NT2/D1 (cell line): ENCODE measurements at regions not wholly inside any gene's neighbourhood (a gene's known extent, or its start where the extent isn't known, plus 50 kb on each side); places are given as distances from the start of the nearest gene placed in this dataset.

Source experiments
- DNase-seq: peaks from one replicate; pipeline ENCODE4 v3.0.0-alpha.2; 2011; ENCODE audit warnings: low read depth, low spot score
- H3K27me3 ChIP-seq: 2 replicates; pipeline ENCODE4 v1.6.0; 2011; ENCODE audit warnings: mild to moderate bottlenecking; ENCODE audit not compliant: insufficient read length, insufficient read depth
- H3K36me3 ChIP-seq: 2 replicates; pipeline ENCODE4 v1.6.1; 2011; ENCODE audit warnings: mild to moderate bottlenecking, low read length, mixed read lengths; ENCODE audit not compliant: insufficient read depth, insufficient read length
- H3K4me1 ChIP-seq: 2 replicates; pipeline ENCODE4 v1.5.1; 2011; ENCODE audit not compliant: insufficient read depth, insufficient read length
- H3K4me3 ChIP-seq: 2 replicates; pipeline ENCODE4 v1.5.1; 2011; ENCODE audit warnings: low read depth; ENCODE audit not compliant: insufficient read length
- H3K9ac ChIP-seq: 2 replicates; pipeline ENCODE4 v1.6.0; 2011; ENCODE audit warnings: low read depth; ENCODE audit not compliant: insufficient read length
- H3K9me3 ChIP-seq: 2 replicates; pipeline ENCODE4 v1.5.1; 2011; ENCODE audit warnings: mild to moderate bottlenecking, low read length; ENCODE audit not compliant: insufficient read depth
- SUZ12 ChIP-seq: IDR thresholded peaks from 2 replicates; pipeline ENCODE4 v1.6.1; 2011; ENCODE audit not compliant: insufficient read length, insufficient read depth; ENCODE audit errors: extremely low read depth
- YY1 ChIP-seq: IDR thresholded peaks from 2 replicates; pipeline ENCODE4 v1.6.1; 2011; ENCODE audit not compliant: insufficient read length, insufficient read depth
- ZNF274 ChIP-seq: IDR thresholded peaks from 2 replicates; pipeline ENCODE4 v1.6.1; 2011; ENCODE audit warnings: mild to moderate bottlenecking, low read depth, low read length

DNA sequence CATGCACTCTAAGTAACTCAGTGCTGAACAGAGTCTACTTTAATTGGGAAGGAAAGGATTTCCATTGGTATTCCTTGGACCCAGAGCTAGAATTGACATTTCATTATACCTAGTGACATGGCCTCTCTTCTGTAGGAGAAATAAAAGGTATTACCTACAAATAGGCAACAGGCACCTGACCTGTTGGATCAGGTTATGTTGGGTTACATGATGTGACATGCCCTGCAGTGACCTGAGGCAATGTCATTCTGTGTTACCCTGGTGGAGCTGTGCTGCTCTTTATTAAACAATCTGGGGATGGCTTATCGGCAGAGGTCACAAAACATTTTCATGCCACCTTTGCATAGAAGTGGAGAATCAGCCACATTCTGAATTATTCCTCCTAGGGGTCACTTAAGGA is 427.7 kb downstream of the MDFIC start:
- Histone ChIP-seq H3K36me3 (no peaks in the 10 kb centered on the region), H3K4me3 (no peak overlapping the region), H3K4me1 (no peaks in the 10 kb centered on the region), H3K9ac (no peak overlapping the region), H3K9me3 (no peaks in the 10 kb centered on the region), H3K27me3 (no peaks in the 10 kb centered on the region)
- TF ChIP-seq SUZ12 (no peak), ZNF274 (no peak), YY1 (no peak)
- no peak for DNase-seq

DNA sequence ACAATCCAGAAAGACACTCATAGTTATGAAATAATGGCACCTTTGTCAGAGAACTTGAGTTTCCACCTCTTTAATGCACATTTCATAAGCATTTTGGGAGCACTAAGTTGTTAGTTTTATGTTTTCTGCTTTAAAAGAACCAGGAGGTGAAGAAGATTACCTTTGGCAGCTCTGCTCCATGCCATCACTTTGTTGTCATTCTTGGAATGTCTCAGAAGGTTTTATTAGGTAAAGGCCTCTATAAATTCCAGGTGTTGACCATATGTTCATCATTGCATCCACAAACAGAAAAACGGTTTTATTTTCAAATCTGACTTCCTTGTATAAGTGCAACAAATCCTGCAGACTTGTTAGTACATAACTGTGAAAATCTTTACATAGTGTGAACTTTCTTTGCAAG is 424.8 kb downstream of the MDFIC start:
- no peak overlapping the region for H3K9ac ChIP-seq
- no peak overlapping the region for H3K4me3 ChIP-seq
- no peaks in the 10 kb centered on the region for H3K9me3 ChIP-seq
- H3K36me3 ChIP-seq: no peaks in the 10 kb centered on the region
- no peak for DNase-seq
- TF ChIP-seq ZNF274 (no peak), SUZ12 (no peak), YY1 (no peak)
- H3K27me3 ChIP-seq: no peaks in the 10 kb centered on the region
- no peaks in the 10 kb centered on the region for H3K4me1 ChIP-seq

DNA sequence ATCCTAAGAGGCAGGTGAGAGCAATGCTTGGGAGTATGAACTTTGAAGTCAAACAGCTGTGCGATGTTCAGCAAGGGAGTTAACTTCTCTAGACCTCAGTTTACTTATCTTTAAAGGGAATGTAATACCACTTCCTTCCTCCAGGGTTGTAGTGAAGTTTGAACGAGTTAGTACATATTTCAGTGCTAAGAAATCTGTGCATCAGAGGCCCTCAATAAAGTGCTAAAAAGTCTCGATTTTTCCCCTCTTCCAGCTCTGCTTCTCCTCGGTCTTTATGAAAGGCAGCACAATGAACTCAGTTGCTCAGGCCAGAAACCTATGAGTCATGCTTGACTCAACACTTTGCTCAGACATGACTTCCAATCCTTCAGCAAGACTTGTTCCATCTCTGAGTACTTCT is 418.9 kb downstream of the MDFIC start:
- H3K27me3 ChIP-seq: no peaks in the 10 kb centered on the region
- no peaks in the 10 kb centered on the region for H3K4me1 ChIP-seq
- H3K9me3 ChIP-seq: no peaks in the 10 kb centered on the region
- H3K36me3 ChIP-seq: no peaks in the 10 kb centered on the region
- no peak for TF ChIP-seq SUZ12
- no peak for TF ChIP-seq ZNF274
- TF ChIP-seq YY1: no peak
- no peak overlapping the region for H3K4me3 ChIP-seq
- no peak for DNase-seq
- no peak overlapping the region for H3K9ac ChIP-seq

DNA sequence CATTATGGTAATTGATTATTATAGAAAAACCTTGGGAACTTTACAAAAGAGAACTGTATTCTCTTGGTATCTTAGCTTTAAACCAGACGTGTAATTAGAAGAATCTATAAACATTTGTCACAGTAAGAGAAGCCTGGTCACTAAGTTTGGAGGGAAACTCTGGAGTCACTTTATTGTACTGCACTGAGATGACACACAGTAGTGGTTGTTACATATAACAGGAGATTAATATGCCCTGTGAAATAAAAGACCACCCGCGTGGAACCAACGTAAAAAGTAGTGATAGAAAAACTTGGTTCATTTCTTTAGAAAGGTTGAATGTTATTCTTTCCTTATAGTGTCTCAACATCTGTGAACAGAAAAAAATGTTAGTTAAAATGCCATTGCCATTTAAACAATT is 416.1 kb downstream of the MDFIC start:
- H3K9ac ChIP-seq: no peak overlapping the region
- no peaks in the 10 kb centered on the region for H3K27me3 ChIP-seq
- no peak for DNase-seq
- no peaks in the 10 kb centered on the region for H3K9me3 ChIP-seq
- TF ChIP-seq SUZ12 (no peak), YY1 (no peak), ZNF274 (no peak)
- H3K36me3 ChIP-seq: no peaks in the 10 kb centered on the region
- no peaks in the 10 kb centered on the region for H3K4me1 ChIP-seq
- no peak overlapping the region for H3K4me3 ChIP-seq

DNA sequence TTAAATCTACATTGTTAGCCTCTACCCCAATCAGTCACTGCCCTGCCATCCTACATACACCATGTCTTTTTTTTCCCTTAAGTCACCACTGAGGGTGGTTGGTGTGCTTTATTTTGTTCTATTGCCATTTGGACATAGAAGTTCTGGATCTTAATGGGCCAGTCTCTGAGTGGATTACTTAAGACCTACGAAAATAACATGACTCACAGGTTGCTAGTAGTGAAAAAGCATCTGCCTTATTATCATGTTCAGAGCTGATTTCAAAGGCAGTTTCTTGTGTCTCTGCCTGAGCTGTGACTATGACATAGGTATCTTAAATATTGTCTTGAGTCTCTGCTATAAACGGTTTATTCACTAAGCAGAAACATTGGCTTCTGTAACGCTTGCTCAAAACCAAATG is 410.8 kb downstream of the MDFIC start:
- Histone ChIP-seq H3K9ac (no peak overlapping the region), H3K27me3 (no peaks in the 10 kb centered on the region), H3K4me1 (no peaks in the 10 kb centered on the region), H3K4me3 (no peak overlapping the region), H3K9me3 (no peaks in the 10 kb centered on the region), H3K36me3 (no peaks in the 10 kb centered on the region)
- TF ChIP-seq ZNF274: no peak
- TF ChIP-seq YY1: no peak
- no peak for TF ChIP-seq SUZ12
- no peak for DNase-seq

DNA sequence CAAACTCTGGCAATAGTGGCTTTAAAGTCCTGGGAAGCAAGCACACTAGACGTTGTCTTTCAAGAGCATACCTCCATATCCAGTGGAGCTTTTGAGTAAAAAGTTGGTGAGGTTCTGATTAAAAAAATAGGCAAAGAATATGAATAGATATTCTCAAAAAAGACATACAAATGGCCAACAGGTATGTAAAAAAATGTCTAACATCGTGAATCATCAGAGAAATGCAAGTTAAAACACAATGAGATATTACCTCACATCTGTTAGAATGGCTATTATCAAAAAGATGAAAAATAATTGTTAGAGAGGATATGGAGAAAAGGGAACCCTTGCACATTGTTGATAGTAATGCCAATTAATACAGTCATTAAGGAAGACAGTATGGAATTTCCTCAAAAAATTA is 407.1 kb downstream of the MDFIC start:
- Histone ChIP-seq H3K4me3 (no peak overlapping the region), H3K36me3 (no peaks in the 10 kb centered on the region), H3K9ac (no peak overlapping the region), H3K4me1 (no peaks in the 10 kb centered on the region), H3K9me3 (no peaks in the 10 kb centered on the region), H3K27me3 (no peaks in the 10 kb centered on the region)
- DNase-seq: no peak
- TF ChIP-seq ZNF274 (no peak), YY1 (no peak), SUZ12 (no peak)

DNA sequence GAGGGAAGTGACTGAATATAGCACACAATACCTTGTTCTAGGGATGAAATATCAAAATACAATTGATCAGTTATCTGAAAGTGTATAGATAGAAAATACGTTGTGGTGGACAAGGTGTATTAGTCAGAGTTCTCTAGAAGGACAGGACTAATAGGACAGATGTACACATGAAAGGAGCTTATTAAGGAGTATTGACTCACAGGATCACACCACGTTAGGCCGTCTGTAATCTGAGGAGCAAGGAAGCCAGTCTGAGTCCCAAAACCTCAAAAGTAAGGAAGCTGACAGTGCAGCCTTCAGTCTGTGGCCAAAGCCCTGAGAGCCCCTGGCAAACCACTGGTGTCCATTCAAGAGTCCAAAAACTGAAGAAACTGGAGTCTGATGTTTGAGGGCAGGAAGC is 406.1 kb downstream of the MDFIC start:
- no peaks in the 10 kb centered on the region for H3K4me1 ChIP-seq
- H3K9ac ChIP-seq: no peak overlapping the region
- no peaks in the 10 kb centered on the region for H3K27me3 ChIP-seq
- TF ChIP-seq YY1: no peak
- no peak for TF ChIP-seq SUZ12
- no peak for TF ChIP-seq ZNF274
- H3K4me3 ChIP-seq: no peak overlapping the region
- H3K36me3 ChIP-seq: no peaks in the 10 kb centered on the region
- no peak for DNase-seq
- no peaks in the 10 kb centered on the region for H3K9me3 ChIP-seq

DNA sequence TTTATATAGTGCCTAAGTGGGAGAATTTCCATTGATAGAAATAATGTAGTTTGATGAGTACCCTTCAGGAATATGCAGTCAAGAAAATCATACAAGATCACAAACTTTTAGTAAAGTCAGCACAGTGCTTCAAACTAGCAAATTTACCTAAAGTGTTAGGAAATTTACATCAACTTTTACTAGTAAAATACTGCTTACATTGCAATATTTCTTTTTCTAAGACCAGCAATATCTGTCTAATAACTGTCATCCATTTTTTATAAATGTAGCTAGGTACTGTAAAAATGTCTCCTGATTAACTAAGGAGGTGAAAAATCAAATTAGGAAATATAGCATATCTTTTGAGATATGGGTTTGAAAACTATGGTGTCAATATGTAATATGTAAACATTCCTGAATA is 405.4 kb downstream of the MDFIC start:
- no peaks in the 10 kb centered on the region for H3K9me3 ChIP-seq
- H3K9ac ChIP-seq: no peak overlapping the region
- no peaks in the 10 kb centered on the region for H3K4me1 ChIP-seq
- no peak for TF ChIP-seq ZNF274
- no peak for TF ChIP-seq YY1
- TF ChIP-seq SUZ12: no peak
- H3K36me3 ChIP-seq: no peaks in the 10 kb centered on the region
- no peaks in the 10 kb centered on the region for H3K27me3 ChIP-seq
- no peak overlapping the region for H3K4me3 ChIP-seq
- no peak for DNase-seq
